T47D (cell line): ENCODE measurements at regions not wholly inside any gene's neighbourhood (a gene's known extent, or its start where the extent isn't known, plus 50 kb on each side); places are given as distances from the start of the nearest gene placed in this dataset.

Source experiments
- DNase-seq, 2 experiments: peaks; one replicate each; pipeline versions ENCODE4 v3.0.0 to v3.0.0-alpha.2; 2011 to 2012; ENCODE audit warnings: low read depth in 1 of 2, low spot score in 1 of 2
- JUND ChIP-seq: IDR thresholded peaks from 2 replicates; pipeline ENCODE4 v1.6.1; 2012; ENCODE audit warnings: low read depth
- in situ Hi-C: cut with HindIII; loops from 2 replicates; pipeline ENCODE4 v1.10.0; 2016; ENCODE audit warnings: low sequenced_read_pairs, low pct_unique_long_range_greater_than_20kb

GRCh38 chr4:115356176-115356575 lies 242.8 kb upstream of the NDST4 start:
- TF ChIP-seq JUND = no peak
- in situ Hi-C loops = no loop called here
- DNase-seq = no peak

GRCh38 chr4:115355329-115355728 lies 241.9 kb upstream of the NDST4 start:
- TF ChIP-seq JUND = no peak
- in situ Hi-C loops = no loop called here
- peak in 1 of 2 experiments; percentile 43 for DNase-seq

- in situ Hi-C loops = no loop called here
- no peak for DNase-seq
- no peak for TF ChIP-seq JUND
These were observed 239.9 kb upstream of the NDST4 start for GRCh38 chr4:115353370-115353769.

GRCh38 chr4:115343171-115343570 lies 229.8 kb upstream of the NDST4 start:
- in situ Hi-C loops = no loop called here
- DNase-seq = no peak

GRCh38 chr4:115334736-115335411 lies 221.5 kb upstream of the NDST4 start:
- TF ChIP-seq JUND = no peak
- in situ Hi-C loops = no loop called here
- DNase-seq = no peak

More at GRCh38 chr4:115343171-115343570, 229.8 kb upstream of the NDST4 start:
- no peak for TF ChIP-seq JUND

GRCh38 chr4:115332078-115332477 lies 218.7 kb upstream of the NDST4 start:
- in situ Hi-C loops = no loop called here
- DNase-seq = peak in 1 of 2 experiments; percentile 71
- TF ChIP-seq JUND = no peak

- no peak for TF ChIP-seq JUND
These were observed 217.8 kb upstream of the NDST4 start for GRCh38 chr4:115331241-115331640.

GRCh38 chr4:115325836-115326235 lies 212.4 kb upstream of the NDST4 start:
- in situ Hi-C loops = no loop called here
- TF ChIP-seq JUND = no peak
- DNase-seq = no peak

More at GRCh38 chr4:115331241-115331640, 217.8 kb upstream of the NDST4 start:
- DNase-seq = no peak
- in situ Hi-C loops = no loop called here

GRCh38 chr4:115323106-115323707 lies 209.8 kb upstream of the NDST4 start:
- in situ Hi-C loops = no loop called here
- DNase-seq = no peak
- no peak for TF ChIP-seq JUND

GRCh38 chr4:115315182-115315581 lies 201.8 kb upstream of the NDST4 start:
- no peak for DNase-seq
- in situ Hi-C loops = no loop called here
- no peak for TF ChIP-seq JUND

GRCh38 chr4:115310641-115311040 lies 197.2 kb upstream of the NDST4 start:
- in situ Hi-C loops = no loop called here
- no peak for DNase-seq
- TF ChIP-seq JUND = no peak

GRCh38 chr4:115294717-115295116 lies 181.3 kb upstream of the NDST4 start:
- DNase-seq = no peak
- in situ Hi-C loops = no loop called here
- TF ChIP-seq JUND = no peak

- TF ChIP-seq JUND = no peak
- in situ Hi-C loops = no loop called here
- DNase-seq = no peak
These were observed 179.7 kb upstream of the NDST4 start for GRCh38 chr4:115293093-115293462.
